Thyroid gland (tissue), 4 donors: ENCODE measurements at regions not wholly inside any gene's neighbourhood (a gene's known extent, or its start where the extent isn't known, plus 50 kb on each side); places are given as distances from the start of the nearest gene placed in this dataset.
"Not testable (repeated sequence)": the region's sequence is repeated elsewhere in the genome, so short reads cannot be mapped to it uniquely, and the experiment has no call there.

Experiments used
- DNase-seq, 2 donors: peaks; one replicate each; pipeline ENCODE4 v3.0.0-alpha.2; 2019
- H3K27ac ChIP-seq, 3 donors: fragments of 200-600 bp; sonication (generic); 1 replicate in 2 of 3; 2 replicates in 1 of 3; pipeline ENCODE4 v1.5.1; 2016 to 2019; ENCODE audit warnings: mild to moderate bottlenecking in 1 of 3, moderate library complexity in 1 of 3
- H3K27me3 ChIP-seq: fragments of 200-600 bp; sonication (generic); one replicate; pipeline ENCODE4 v1.5.1; 2019
- H3K36me3 ChIP-seq, 2 donors: fragments of 200-600 bp; sonication (generic); one replicate each; pipeline ENCODE4 v1.5.1; 2016 to 2019
- H3K4me1 ChIP-seq, 2 donors: fragments of 200-600 bp; sonication (generic); one replicate each; pipeline ENCODE4 v1.5.1; 2017 to 2019
- H3K4me3 ChIP-seq, 3 donors: fragments of 200-600 bp; sonication (generic); replicated peaks in 1 of 3; 1 replicate in 2 of 3; 2 replicates in 1 of 3; pipeline ENCODE4 v1.5.1; 2016; ENCODE audit warnings: mild to moderate bottlenecking in 1 of 3
- H3K9me3 ChIP-seq: fragments of 200-600 bp; sonication (generic); one replicate; pipeline ENCODE4 v1.5.1; 2017
- CTCF ChIP-seq, 6 experiments: fragments of 200-600 bp in 3 of 6; fragments of 450-650 bp in 3 of 6; sonication (generic) in 3 of 6; IDR thresholded peaks; one replicate each; pipeline ENCODE4 v1.5.1; 2016 to 2019; ENCODE audit warnings: antibody characterized with exemption in 6 of 6, mild to moderate bottlenecking in 2 of 6, inconsistent platforms in 1 of 6, moderate library complexity in 1 of 6
- POLR2A ChIP-seq, 2 donors: fragments of 450-650 bp; IDR thresholded peaks; one replicate each; pipeline ENCODE4 v1.6.1; 2017; ENCODE audit warnings: antibody characterized with exemption in 2 of 2, mild to moderate bottlenecking in 2 of 2, moderate library complexity in 1 of 2
- WGBS, 2 donors: methylation state at CpG; one replicate each; pipeline ENCODE4 v1.1.5; 2017; 5-methylcytosine and 5-hydroxymethylcytosine counted together
- intact Hi-C: fragments of 100-400 bp; cut with DNase I; formaldehyde crosslinking; loops from one replicate; pipeline ENCODE4 v1.15.1; 2023

GRCh38 chr12:42021469-42021868 lies 123.2 kb downstream of the GXYLT1 start:
- Histone ChIP-seq H3K4me1 (no peaks in the 10 kb centered on the region), H3K36me3 (no peaks in the 10 kb centered on the region), H3K9me3 (no peaks in the 10 kb centered on the region), H3K27me3 (no peaks in the 10 kb centered on the region), H3K4me3 (no peak overlapping the region), H3K27ac (no peak overlapping the region)
- intact Hi-C loops = loop anchor here (10.0 kb wide), 2 partner anchors 757 to 1077 kb away; no protein-coding TSS in a partner anchor
- 67 to 72% methylated on average over 4 of the region's 4 CpGs for WGBS, 2 donors
- TF ChIP-seq POLR2A (IDR thresholded peaks at IDR 0.05) = no peak
- no peak for TF ChIP-seq CTCF (IDR thresholded peaks at IDR 0.05)
- no peak for DNase-seq

GRCh38 chr12:42020226-42020625 lies 124.4 kb downstream of the GXYLT1 start:
- 97% methylated on average over 4 of the region's 4 CpGs for WGBS, 2 donors
- Histone ChIP-seq H3K27me3 (no peaks in the 10 kb centered on the region), H3K36me3 (no peaks in the 10 kb centered on the region), H3K27ac (no peak overlapping the region), H3K9me3 (no peaks in the 10 kb centered on the region), H3K4me3 (no peak overlapping the region), H3K4me1 (no peaks in the 10 kb centered on the region)
- DNase-seq = no peak
- TF ChIP-seq POLR2A (IDR thresholded peaks at IDR 0.05) (no peak), CTCF (IDR thresholded peaks at IDR 0.05) (no peak)
- intact Hi-C loops = loop anchor here (10.0 kb wide), 2 partner anchors 755 to 1075 kb away; no protein-coding TSS in a partner anchor

GRCh38 chr12:42019746-42020145 lies 124.9 kb downstream of the GXYLT1 start:
- Histone ChIP-seq H3K36me3 (no peaks in the 10 kb centered on the region), H3K4me3 (no peak overlapping the region), H3K27ac (no peak overlapping the region), H3K27me3 (no peaks in the 10 kb centered on the region), H3K4me1 (no peaks in the 10 kb centered on the region), H3K9me3 (no peaks in the 10 kb centered on the region)
- WGBS, 2 donors = 67 to 77% methylated on average over 3 of the region's 3 CpGs
- intact Hi-C loops = loop anchor here (10.0 kb wide), 2 partner anchors 755 to 1075 kb away; no protein-coding TSS in a partner anchor
- TF ChIP-seq POLR2A (IDR thresholded peaks at IDR 0.05) (no peak), CTCF (IDR thresholded peaks at IDR 0.05) (no peak)
- DNase-seq = no peak

GRCh38 chr12:42017051-42017450 lies 127.6 kb downstream of the GXYLT1 start:
- Histone ChIP-seq H3K9me3 (no peaks in the 10 kb centered on the region), H3K36me3 (no peaks in the 10 kb centered on the region), H3K4me3 (no peak overlapping the region), H3K27ac (no peak overlapping the region), H3K4me1 (no peaks in the 10 kb centered on the region), H3K27me3 (no peaks in the 10 kb centered on the region)
- DNase-seq = no peak
- WGBS, 2 donors = 76 to 81% methylated on average over 6 of the region's 6 CpGs
- intact Hi-C loops = no loop called here
- no peak for TF ChIP-seq POLR2A (IDR thresholded peaks at IDR 0.05)
- no peak for TF ChIP-seq CTCF (IDR thresholded peaks at IDR 0.05)

- no peaks in the 10 kb centered on the region for H3K9me3 ChIP-seq
- no peaks in the 10 kb centered on the region for H3K27me3 ChIP-seq
- H3K36me3 ChIP-seq = no peaks in the 10 kb centered on the region
- no peak overlapping the region for H3K27ac ChIP-seq
- no peaks in the 10 kb centered on the region for H3K4me1 ChIP-seq
- no peak for DNase-seq
- TF ChIP-seq CTCF (IDR thresholded peaks at IDR 0.05) (no peak), POLR2A (IDR thresholded peaks at IDR 0.05) (no peak)
- intact Hi-C loops = no loop called here
- H3K4me3 ChIP-seq = no peak overlapping the region
Measured at GRCh38 chr12:42015051-42015461, 129.6 kb downstream of the GXYLT1 start.

GRCh38 chr12:42012501-42012900 lies 132.2 kb downstream of the GXYLT1 start:
- H3K27me3 ChIP-seq, H3K36me3 ChIP-seq, DNase-seq, H3K27ac ChIP-seq, H3K9me3 ChIP-seq, H3K4me3 ChIP-seq, H3K4me1 ChIP-seq, intact Hi-C loops: not testable (repeated sequence)
- 71 to 79% methylated on average over 2 of the region's 2 CpGs for WGBS, 2 donors
